GM12872 (cell line): ENCODE measurements at regions not wholly inside any gene's neighbourhood (a gene's known extent, or its start where the extent isn't known, plus 50 kb on each side); places are given as distances from the start of the nearest gene placed in this dataset.

ENCODE experiments used
- TF ChIP-seq, protein P1 (sequence below): IDR thresholded peaks from 3 replicates; pipeline ENCODE4 v1.5.1; 2011; ENCODE audit warnings: low read depth, mild to moderate bottlenecking, low read length, moderate library complexity; ENCODE audit not compliant: insufficient read depth

- TF ChIP-seq, protein P1, sequence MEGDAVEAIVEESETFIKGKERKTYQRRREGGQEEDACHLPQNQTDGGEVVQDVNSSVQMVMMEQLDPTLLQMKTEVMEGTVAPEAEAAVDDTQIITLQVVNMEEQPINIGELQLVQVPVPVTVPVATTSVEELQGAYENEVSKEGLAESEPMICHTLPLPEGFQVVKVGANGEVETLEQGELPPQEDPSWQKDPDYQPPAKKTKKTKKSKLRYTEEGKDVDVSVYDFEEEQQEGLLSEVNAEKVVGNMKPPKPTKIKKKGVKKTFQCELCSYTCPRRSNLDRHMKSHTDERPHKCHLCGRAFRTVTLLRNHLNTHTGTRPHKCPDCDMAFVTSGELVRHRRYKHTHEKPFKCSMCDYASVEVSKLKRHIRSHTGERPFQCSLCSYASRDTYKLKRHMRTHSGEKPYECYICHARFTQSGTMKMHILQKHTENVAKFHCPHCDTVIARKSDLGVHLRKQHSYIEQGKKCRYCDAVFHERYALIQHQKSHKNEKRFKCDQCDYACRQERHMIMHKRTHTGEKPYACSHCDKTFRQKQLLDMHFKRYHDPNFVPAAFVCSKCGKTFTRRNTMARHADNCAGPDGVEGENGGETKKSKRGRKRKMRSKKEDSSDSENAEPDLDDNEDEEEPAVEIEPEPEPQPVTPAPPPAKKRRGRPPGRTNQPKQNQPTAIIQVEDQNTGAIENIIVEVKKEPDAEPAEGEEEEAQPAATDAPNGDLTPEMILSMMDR = no peak
Measured at GRCh38 chr1:59110271-59110670, 186.6 kb upstream of the FGGY start.

GRCh38 chr1:59113876-59114457 lies 182.9 kb upstream of the FGGY start:
- TF ChIP-seq, protein P1 = no peak

- TF ChIP-seq, protein P1 = no peak
Measured at GRCh38 chr1:59115865-59116264, 181.0 kb upstream of the FGGY start.

DNA sequence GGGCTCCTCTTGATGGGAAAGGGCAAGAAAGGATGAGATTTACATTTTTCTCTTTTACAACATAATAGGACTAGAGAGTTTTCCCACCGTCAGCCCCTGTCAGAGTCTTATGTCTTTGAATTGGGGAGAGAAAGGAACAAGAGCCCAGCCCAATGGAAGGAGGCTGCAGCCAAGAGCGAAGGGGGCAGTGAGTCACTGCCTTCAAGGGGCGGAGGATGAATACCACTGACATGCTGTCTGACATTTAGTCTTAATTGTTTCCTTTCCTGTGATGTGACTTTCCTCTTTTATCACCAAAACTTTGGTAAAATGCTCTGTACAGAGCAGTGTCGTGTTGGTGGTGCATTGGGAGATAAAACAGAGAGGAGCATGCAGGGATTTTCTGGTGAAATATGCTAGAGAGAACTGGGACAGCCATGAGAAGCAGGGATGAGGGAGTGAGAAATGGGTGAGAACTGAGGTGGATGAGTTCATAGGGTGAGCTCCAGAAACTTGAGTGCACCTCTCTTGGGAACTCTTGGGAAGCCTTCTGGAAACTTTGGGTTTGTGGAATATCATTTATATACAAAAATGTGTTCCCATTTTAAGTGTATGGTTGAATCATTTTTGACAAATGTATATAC lies 179.9 kb upstream of the FGGY start:
- TF ChIP-seq, protein P1 = no peak

DNA sequence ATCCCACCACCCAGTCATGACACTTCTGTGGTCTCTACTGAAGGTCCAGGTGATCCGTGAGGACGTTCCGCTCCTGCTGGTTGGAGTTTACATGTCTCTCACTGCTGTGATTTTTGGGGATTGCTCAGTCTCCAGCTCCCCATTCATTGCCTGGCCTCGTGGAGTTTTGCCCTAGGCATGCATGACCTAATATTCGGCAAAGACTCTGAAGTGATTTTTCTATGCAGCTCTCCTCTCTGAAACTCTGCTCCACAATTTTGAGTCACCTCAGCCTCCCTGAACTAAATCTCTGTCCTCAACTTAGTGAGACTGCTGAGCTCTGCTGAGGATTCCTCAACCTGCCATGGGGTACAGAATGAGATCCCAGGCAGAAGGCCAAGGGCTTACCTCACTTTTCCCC lies 174.4 kb upstream of the FGGY start:
- TF ChIP-seq, protein P1 = no peak

- TF ChIP-seq, protein P1 = no peak
Measured at GRCh38 chr1:59123081-59123681, 173.7 kb upstream of the FGGY start.

GRCh38 chr1:59124166-59124565 lies 172.7 kb upstream of the FGGY start:
- TF ChIP-seq, protein P1 = no peak
